Pancreas (tissue), 10 donors: ENCODE measurements at regions not wholly inside any gene's neighbourhood (a gene's known extent, or its start where the extent isn't known, plus 50 kb on each side); places are given as distances from the start of the nearest gene placed in this dataset.
A peak's percentile ranks its signal among the peaks of the same experiment; 100 is the strongest.

Experiments
- ATAC-seq, 4 donors: fragments of 200-7000 bp; cut with Tn5 transposase; one replicate each; pipeline versions ENCODE4 v1.8.0 to v1.9.1; 2020; ENCODE audit warnings: mild to moderate bottlenecking in 4 of 4, moderate library complexity in 4 of 4
- DNase-seq, 6 donors: peaks; one replicate each; pipeline ENCODE4 v3.0.0-alpha.2; 2020
- FAIRE-seq: peaks from 2 replicates; lab custom pipeline; 2012; peaks lifted over from hg19 to GRCh38; lab: Jason Lieb, UNC
- H3K27ac ChIP-seq, 4 donors: fragments of 200-600 bp; sonication (generic); 1 replicate in 3 of 4; 2 replicates in 1 of 4; pipeline versions ENCODE4 v1.5.0 to v1.8.0; 2020
- H3K27me3 ChIP-seq, 4 donors: fragments of 200-600 bp; one replicate each; pipeline ENCODE4 v1.8.0; 2021
- H3K36me3 ChIP-seq, 3 donors: fragments of 200-600 bp; sonication (generic) in 1 of 3; one replicate each; pipeline versions ENCODE4 v1.5.0 to v1.8.0; 2020 to 2021
- H3K4me1 ChIP-seq, 3 donors: fragments of 200-600 bp; one replicate each; pipeline ENCODE4 v1.8.0; 2021
- H3K4me3 ChIP-seq, 4 donors: fragments of 200-600 bp; sonication (generic) in 2 of 4; one replicate each; pipeline versions ENCODE4 v1.5.0 to v1.8.0; 2020 to 2021
- H3K9me3 ChIP-seq, 4 donors: fragments of 200-600 bp; one replicate each; pipeline ENCODE4 v1.8.0; 2021
- CTCF ChIP-seq, 4 donors: fragments of 200-600 bp; sonication (generic) in 3 of 4; IDR thresholded peaks; one replicate each; pipeline versions ENCODE4 v1.5.0 to v1.8.0; 2021; ENCODE audit warnings: antibody characterized with exemption in 4 of 4
- WGBS, 2 donors: extraction: QIAGEN DNeasy Blood & Tissue Kit; methylation state at CpG; one replicate each; pipeline ENCODE4 v1.1.7; 2013; 5-methylcytosine and 5-hydroxymethylcytosine counted together
- intact Hi-C, 3 donors: fragments of 100-400 bp; cut with DNase I; formaldehyde crosslinking; loops; one replicate each; pipeline versions ENCODE4 v1.11.1 to v1.14.2; 2022
- donor health status: healthy with polysubstance abuse.
- donor health status: DM: no; HTN: no; CAD: no; lungs with moderate emphysema.
- donor health status: DM: no; HTN: no; CAD: no.
- donor health status: control.
- donor health status: control.
- donor health status: Bipolar disorder and iron deficiency.
- donor health status: DM: yes; HTN: yes; CAD: no.
- donor health status: DM: no; HTN: no; CAD: no.
- donor health status: DM: no; HTN: no; CAD: no.
- donor health status: DM: yes; HTN: yes; CAD: no.

GRCh38 chr18:44584900-44585299 lies 95.8 kb upstream of the SETBP1 start:
- DNase-seq = no peak
- no peak for FAIRE-seq
- no peaks in the 10 kb centered on the region for H3K4me1 ChIP-seq
- no peaks in the 10 kb centered on the region for H3K36me3 ChIP-seq
- no peak overlapping the region for H3K27ac ChIP-seq
- no peak overlapping the region for H3K4me3 ChIP-seq
- no peaks in the 10 kb centered on the region for H3K27me3 ChIP-seq
- no peaks in the 10 kb centered on the region for H3K9me3 ChIP-seq
- TF ChIP-seq CTCF (IDR thresholded peaks at IDR 0.05) = no peak
- ATAC-seq = no peak
- intact Hi-C loops = no loop called here

- WGBS, 2 donors = 88 to 94% methylated on average over 4 of the region's 4 CpGs
- no peak for ATAC-seq
Observed at GRCh38 chr18:44586782-44587524, 93.7 kb upstream of the SETBP1 start.

DNA sequence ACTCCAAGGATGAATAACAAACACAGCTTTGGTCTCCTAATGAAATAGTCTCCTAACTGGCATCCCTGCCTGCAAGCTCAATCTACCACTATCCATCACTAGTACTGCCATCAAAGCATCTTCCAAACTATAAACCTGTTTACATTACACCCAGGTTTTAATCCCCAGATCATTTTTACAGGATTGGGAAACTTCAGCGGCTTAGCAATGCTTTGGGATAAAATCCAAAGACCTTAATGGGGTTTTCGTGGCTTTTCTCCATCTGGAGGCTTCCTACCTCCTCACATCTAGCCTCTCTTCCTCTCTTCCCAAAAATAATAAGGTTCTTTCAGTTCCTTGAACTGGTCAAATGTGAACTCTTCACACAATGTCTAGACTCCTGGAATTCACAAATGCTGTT lies 92.2 kb upstream of the SETBP1 start:
- intact Hi-C loops = no loop called here
- Histone ChIP-seq H3K27me3 (no peaks in the 10 kb centered on the region), H3K4me3 (no peak overlapping the region), H3K36me3 (no peaks in the 10 kb centered on the region), H3K27ac (no peak overlapping the region), H3K4me1 (no peaks in the 10 kb centered on the region), H3K9me3 (no peaks in the 10 kb centered on the region)
- ATAC-seq (no peak), FAIRE-seq (no peak), DNase-seq (no peak)
- TF ChIP-seq CTCF (IDR thresholded peaks at IDR 0.05) = no peak
- WGBS, 2 donors = 79 to 83% methylated on average over 2 of the region's 2 CpGs

More at GRCh38 chr18:44586782-44587524, 93.7 kb upstream of the SETBP1 start:
- no peaks in the 10 kb centered on the region for H3K4me1 ChIP-seq
- H3K4me3 ChIP-seq = no peak overlapping the region
- no peak for DNase-seq
- no peaks in the 10 kb centered on the region for H3K36me3 ChIP-seq
- H3K9me3 ChIP-seq = no peaks in the 10 kb centered on the region
- TF ChIP-seq CTCF (IDR thresholded peaks at IDR 0.05) = no peak
- no peaks in the 10 kb centered on the region for H3K27me3 ChIP-seq
- intact Hi-C loops = no loop called here
- H3K27ac ChIP-seq = no peak overlapping the region
- FAIRE-seq = no peak

- no peak for FAIRE-seq
- no peaks in the 10 kb centered on the region for H3K9me3 ChIP-seq
- H3K36me3 ChIP-seq = no peaks in the 10 kb centered on the region
- peak in 2 of 4 donors; percentile 66 to 78 for ATAC-seq
- intact Hi-C loops = no loop called here
- 89 to 93% methylated on average over 3 of the region's 3 CpGs for WGBS, 2 donors
- H3K4me1 ChIP-seq = no peaks in the 10 kb centered on the region
- peak overlapping the region in 2 of 4 donors; percentile 20 to 38 for H3K27ac ChIP-seq
- no peak for DNase-seq
- H3K4me3 ChIP-seq = no peak overlapping the region
- no peak for TF ChIP-seq CTCF (IDR thresholded peaks at IDR 0.05)
- H3K27me3 ChIP-seq = no peaks in the 10 kb centered on the region
Observed at GRCh38 chr18:44589693-44590355, 90.9 kb upstream of the SETBP1 start.
